ENCODE measurements at regions not wholly inside any gene's neighbourhood (a gene's known extent, or its start where the extent isn't known, plus 50 kb on each side); places are given as distances from the start of the nearest gene placed in this dataset.

GRCh38 chr1:193697115-193697762, 510.8 kb upstream of the B3GALT2 start:
- H3K9me3 ChIP-seq (ENCODE audit: low read depth): no peaks in the 10 kb centered on the region

GRCh38 chr1:193694741-193695140, 508.3 kb upstream of the B3GALT2 start:
- TF ChIP-seq EZH2 (IDR thresholded peaks at IDR 0.05) (no peak), EZH2phosphoT487 (IDR thresholded peaks at IDR 0.05) (no peak), CTCF (IDR thresholded peaks at IDR 0.05) (no peak)

More at GRCh38 chr1:193697115-193697762, 510.8 kb upstream of the B3GALT2 start:
- H3K4me1 ChIP-seq: no peaks in the 10 kb centered on the region
- no peaks in the 10 kb centered on the region for H3K27me3 ChIP-seq
- no peak overlapping the region for H3K4me3 Mint-ChIP-seq
- no peaks in the 10 kb centered on the region for H3K36me3 ChIP-seq
- no peaks in the 10 kb centered on the region for H3K79me2 ChIP-seq (ENCODE audit: low read depth)
- TF ChIP-seq CTCF (IDR thresholded peaks at IDR 0.05) (no peak), EZH2phosphoT487 (IDR thresholded peaks at IDR 0.05) (no peak), EZH2 (IDR thresholded peaks at IDR 0.05) (no peak)
- no peaks in the 10 kb centered on the region for H3K36me3 Mint-ChIP-seq
- H3K9me3 Mint-ChIP-seq: no peaks in the 10 kb centered on the region
- H3K4me2 ChIP-seq: no peak overlapping the region
- H3K27me3 Mint-ChIP-seq (ENCODE audit: insufficient read depth, low read depth): no peaks in the 10 kb centered on the region
- H3K4me3 ChIP-seq: no peak overlapping the region
- H3K4me1 Mint-ChIP-seq: peaks cover 22% of the 10 kb centered on the region
- H2AFZ ChIP-seq (replicated peaks): no peak overlapping the region
- no peak overlapping the region for H3K27ac Mint-ChIP-seq
- no peaks in the 10 kb centered on the region for H4K20me1 ChIP-seq (ENCODE audit: low read depth)
- DNase-seq (ENCODE audit: low spot score): no peak
- no peaks in the 10 kb centered on the region for H3F3A ChIP-seq (ENCODE audit: low read depth)
- no peak overlapping the region for H3K27ac ChIP-seq
- no peak overlapping the region for H3K9ac ChIP-seq

GRCh38 chr1:193685986-193686385, 499.6 kb upstream of the B3GALT2 start:
- no peaks in the 10 kb centered on the region for H3K27me3 ChIP-seq
- H3K4me2 ChIP-seq: no peak overlapping the region
- Mint-ChIP-seq H3K27me3 (ENCODE audit: insufficient read depth, low read depth) (no peaks in the 10 kb centered on the region), H3K4me3 (no peak overlapping the region), H3K4me1 (peaks cover 2% of the 10 kb centered on the region), H3K36me3 (no peaks in the 10 kb centered on the region), H3K9me3 (no peaks in the 10 kb centered on the region), H3K27ac (no peak overlapping the region)
- H4K20me1 ChIP-seq (ENCODE audit: low read depth): no peaks in the 10 kb centered on the region
- no peak overlapping the region for H2AFZ ChIP-seq (replicated peaks)
- no peak for DNase-seq (ENCODE audit: low spot score)
- H3F3A ChIP-seq (ENCODE audit: low read depth): no peaks in the 10 kb centered on the region
- no peak overlapping the region for H3K4me3 ChIP-seq
- no peaks in the 10 kb centered on the region for H3K79me2 ChIP-seq (ENCODE audit: low read depth)
- TF ChIP-seq EZH2phosphoT487 (IDR thresholded peaks at IDR 0.05): no peak
- TF ChIP-seq EZH2 (IDR thresholded peaks at IDR 0.05): no peak
- no peak for TF ChIP-seq CTCF (IDR thresholded peaks at IDR 0.05)
- no peak overlapping the region for H3K9ac ChIP-seq
- H3K9me3 ChIP-seq (ENCODE audit: low read depth): no peaks in the 10 kb centered on the region
- no peaks in the 10 kb centered on the region for H3K36me3 ChIP-seq
- no peak overlapping the region for H3K27ac ChIP-seq
- H3K4me1 ChIP-seq: no peaks in the 10 kb centered on the region

More at GRCh38 chr1:193694741-193695140, 508.3 kb upstream of the B3GALT2 start:
- no peak overlapping the region for H3K27ac Mint-ChIP-seq
- Histone ChIP-seq H3K4me2 (no peak overlapping the region), H3K4me1 (no peaks in the 10 kb centered on the region), H3K27me3 (no peaks in the 10 kb centered on the region), H2AFZ (replicated peaks) (no peak overlapping the region), H4K20me1 (ENCODE audit: low read depth) (no peaks in the 10 kb centered on the region), H3K79me2 (ENCODE audit: low read depth) (no peaks in the 10 kb centered on the region), H3K36me3 (no peaks in the 10 kb centered on the region), H3K4me3 (no peak overlapping the region), H3K9me3 (ENCODE audit: low read depth) (no peaks in the 10 kb centered on the region), H3F3A (ENCODE audit: low read depth) (no peaks in the 10 kb centered on the region), H3K27ac (no peak overlapping the region), H3K9ac (no peak overlapping the region)
- no peaks in the 10 kb centered on the region for H3K9me3 Mint-ChIP-seq
- H3K4me3 Mint-ChIP-seq: no peak overlapping the region
- no peak for DNase-seq (ENCODE audit: low spot score)
- H3K4me1 Mint-ChIP-seq: peaks cover 2% of the 10 kb centered on the region
- H3K27me3 Mint-ChIP-seq (ENCODE audit: insufficient read depth, low read depth): no peaks in the 10 kb centered on the region
- no peaks in the 10 kb centered on the region for H3K36me3 Mint-ChIP-seq

Measured in neural progenitor cell (in vitro differentiated cells).